ENCODE measurements at regions not wholly inside any gene's neighbourhood (a gene's known extent, or its start where the extent isn't known, plus 50 kb on each side); places are given as distances from the start of the nearest gene placed in this dataset.

- peaks cover 0 to 3% (median 0%) of the 10 kb centered on the region in 8 donors for H3K9me3 ChIP-seq
- H3K36me3 ChIP-seq = no peaks in the 10 kb centered on the region
- no peaks in the 10 kb centered on the region for H3K4me1 ChIP-seq
- no peak overlapping the region for H3K4me3 ChIP-seq
- TF ChIP-seq CTCF (IDR thresholded peaks at IDR 0.05 in 8 of 11, conservative IDR thresholded peaks at IDR 0.05 in 3 of 11) = no peak
- TF ChIP-seq POLR2A (IDR thresholded peaks at IDR 0.05) = no peak
- TF ChIP-seq POLR2AphosphoS5 (IDR thresholded peaks at IDR 0.05) = no peak
- no peak overlapping the region for H3K27ac ChIP-seq
- H3K27me3 ChIP-seq (replicated peaks in 1 of 7) = peaks cover 0 to 4% (median 0%) of the 10 kb centered on the region in 7 donors
- no peak for DNase-seq
- intact Hi-C loops (cut with DNase I; ENCODE audit: low total_unique reads) = no loop called here
- 87 to 94% (median 90%) methylated on average over 5 of the region's 5 CpGs for WGBS, 5 donors
These were observed 205.3 kb upstream of the SIX2 start for GRCh38 chr2:45214550-45214949.

- WGBS, 5 donors = 72 to 85% (median 76%) methylated on average over 5 of the region's 5 CpGs
- peaks cover 0 to 3% (median 0%) of the 10 kb centered on the region in 8 donors for H3K9me3 ChIP-seq
- H3K27ac ChIP-seq = no peak overlapping the region
- intact Hi-C loops (cut with DNase I; ENCODE audit: low total_unique reads) = no loop called here
- no peak for DNase-seq
- no peak for TF ChIP-seq POLR2A (IDR thresholded peaks at IDR 0.05)
- no peak for TF ChIP-seq POLR2AphosphoS5 (IDR thresholded peaks at IDR 0.05)
- TF ChIP-seq CTCF (IDR thresholded peaks at IDR 0.05 in 8 of 11, conservative IDR thresholded peaks at IDR 0.05 in 3 of 11) = no peak
- H3K27me3 ChIP-seq (replicated peaks in 1 of 7) = no peaks in the 10 kb centered on the region
- no peak overlapping the region for H3K4me3 ChIP-seq
- no peaks in the 10 kb centered on the region for H3K36me3 ChIP-seq
- H3K4me1 ChIP-seq = no peaks in the 10 kb centered on the region
These were observed 203.8 kb upstream of the SIX2 start for GRCh38 chr2:45212953-45213635.

- no peaks in the 10 kb centered on the region for H3K4me1 ChIP-seq
- TF ChIP-seq CTCF (IDR thresholded peaks at IDR 0.05 in 8 of 11, conservative IDR thresholded peaks at IDR 0.05 in 3 of 11) = no peak
- no peak for TF ChIP-seq POLR2AphosphoS5 (IDR thresholded peaks at IDR 0.05)
- no peak for TF ChIP-seq POLR2A (IDR thresholded peaks at IDR 0.05)
- H3K4me3 ChIP-seq = no peak overlapping the region
- H3K36me3 ChIP-seq = no peaks in the 10 kb centered on the region
- H3K9me3 ChIP-seq = peaks cover 0 to 3% (median 0%) of the 10 kb centered on the region in 8 donors
- WGBS, 5 donors = 19 to 37% (median 35%) methylated on average over 3 of the region's 3 CpGs
- no peak for DNase-seq
- no peaks in the 10 kb centered on the region for H3K27me3 ChIP-seq (replicated peaks in 1 of 7)
- no peak overlapping the region for H3K27ac ChIP-seq
- intact Hi-C loops (cut with DNase I; ENCODE audit: low total_unique reads) = no loop called here
These were observed 202.4 kb upstream of the SIX2 start for GRCh38 chr2:45211636-45212035.

- TF ChIP-seq POLR2AphosphoS5 (IDR thresholded peaks at IDR 0.05) = no peak
- TF ChIP-seq POLR2A (IDR thresholded peaks at IDR 0.05) = no peak
- no peak for TF ChIP-seq CTCF (IDR thresholded peaks at IDR 0.05 in 8 of 11, conservative IDR thresholded peaks at IDR 0.05 in 3 of 11)
These were observed 201.4 kb upstream of the SIX2 start for GRCh38 chr2:45210462-45211195.

More at GRCh38 chr2:45210462-45211195, 201.4 kb upstream of the SIX2 start:
- WGBS, 5 donors = 86 to 94% (median 90%) methylated on average over 8 to 9 of the region's 9 CpGs
- no peaks in the 10 kb centered on the region for H3K9me3 ChIP-seq
- H3K4me1 ChIP-seq = no peaks in the 10 kb centered on the region
- H3K27ac ChIP-seq = no peak overlapping the region
- intact Hi-C loops (cut with DNase I; ENCODE audit: low total_unique reads) = no loop called here
- no peaks in the 10 kb centered on the region for H3K27me3 ChIP-seq (replicated peaks in 1 of 7)
- no peak overlapping the region for H3K4me3 ChIP-seq
- DNase-seq = no peak
- H3K36me3 ChIP-seq = no peaks in the 10 kb centered on the region

All from spleen (tissue), 11 donors.